HEK293T (cell line): ENCODE measurements at regions not wholly inside any gene's neighbourhood (a gene's known extent, or its start where the extent isn't known, plus 50 kb on each side); places are given as distances from the start of the nearest gene placed in this dataset.

Experiments used
- CTBP1 ChIP-seq: fragments of 450-650 bp; IDR thresholded peaks from 2 replicates; pipeline ENCODE4 v1.6.1; 2016; ENCODE audit warnings: borderline replicate concordance
- FOXK2 ChIP-seq: fragments of 450-650 bp; IDR thresholded peaks from 2 replicates; pipeline ENCODE4 v1.6.1; 2016; ENCODE audit warnings: mild to moderate bottlenecking
- FOXM1 ChIP-seq: fragments of 450-650 bp; IDR thresholded peaks from 2 replicates; pipeline ENCODE4 v1.6.1; 2017; ENCODE audit warnings: mild to moderate bottlenecking, borderline replicate concordance
- HDGF ChIP-seq: fragments of 450-650 bp; IDR thresholded peaks from 2 replicates; pipeline ENCODE4 v1.6.1; 2017; ENCODE audit warnings: antibody characterized with exemption, borderline replicate concordance
- NFRKB ChIP-seq: fragments of 450-650 bp; IDR thresholded peaks from 2 replicates; pipeline ENCODE4 v1.6.1; 2016; ENCODE audit warnings: mild to moderate bottlenecking, moderate library complexity
- SP1 ChIP-seq: fragments of 450-650 bp; IDR thresholded peaks from 2 replicates; pipeline ENCODE4 v1.6.1; 2017
- SUZ12 ChIP-seq: fragments of 450-650 bp; IDR thresholded peaks from 2 replicates; pipeline ENCODE4 v1.6.1; 2016; ENCODE audit warnings: mild to moderate bottlenecking
- TARDBP ChIP-seq: fragments of 450-650 bp; IDR thresholded peaks from 2 replicates; pipeline ENCODE4 v1.6.1; 2016

DNA sequence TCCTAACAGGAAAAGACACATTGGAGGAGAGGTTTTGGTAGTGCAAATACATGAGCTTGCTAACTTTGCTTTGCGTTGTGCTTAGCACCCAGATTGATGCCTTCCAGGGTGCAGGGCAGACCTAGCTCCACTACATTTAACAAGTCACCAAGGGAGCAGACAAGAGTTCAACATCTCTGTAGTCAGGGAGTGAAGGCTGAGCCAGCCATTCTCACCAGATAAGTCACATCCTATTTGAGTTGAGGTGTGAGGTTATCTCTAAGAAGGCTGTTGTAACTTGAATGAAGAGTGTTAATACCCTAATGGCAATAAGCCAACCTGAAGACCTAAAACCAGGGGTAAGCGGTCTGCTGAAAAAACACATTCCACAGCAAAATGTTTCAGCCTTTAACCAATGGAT lies 69.6 kb upstream of the DSEL start:
- TF ChIP-seq NFRKB (no peak), HDGF (no peak), SUZ12 (no peak), TARDBP (no peak), CTBP1 (no peak), SP1 (no peak), FOXM1 (no peak), FOXK2 (no peak)
